ENCODE measurements at regions not wholly inside any gene's neighbourhood (a gene's known extent, or its start where the extent isn't known, plus 50 kb on each side); places are given as distances from the start of the nearest gene placed in this dataset.

DNA sequence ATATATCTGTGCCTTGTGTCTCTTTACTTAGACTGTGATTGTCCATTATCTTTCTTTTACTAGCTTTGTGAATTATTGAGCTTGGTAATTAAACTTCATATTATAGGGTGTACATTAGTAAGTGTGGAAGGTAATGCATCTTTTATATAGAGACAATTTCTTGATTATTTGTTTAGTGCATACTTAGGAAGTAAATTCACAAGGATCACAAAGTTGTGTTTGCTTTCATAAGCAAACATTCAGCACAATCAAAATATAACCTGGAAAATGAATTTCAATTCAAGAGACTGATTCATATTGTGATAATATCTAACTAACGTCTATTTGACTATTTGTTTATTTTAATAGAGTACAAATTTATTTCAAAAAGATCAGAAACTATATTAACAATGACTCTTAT, 749.9 kb upstream of the NUDT12 start:
- ATAC-seq (no peak), DNase-seq (no peak)
- Histone ChIP-seq H3K4me3 (no peak overlapping the region), H3K27ac (no peak overlapping the region), H3K36me3 (ENCODE audit: insufficient read depth in 1 of 2, low read depth in 1 of 2) (no peaks in the 10 kb centered on the region), H3K9me3 (no peaks in the 10 kb centered on the region), H3K4me1 (no peaks in the 10 kb centered on the region), H3K27me3 (ENCODE audit: insufficient read depth in 3 of 3, low read length in 2 of 3) (no peaks in the 10 kb centered on the region)
- TF ChIP-seq, protein P1, sequence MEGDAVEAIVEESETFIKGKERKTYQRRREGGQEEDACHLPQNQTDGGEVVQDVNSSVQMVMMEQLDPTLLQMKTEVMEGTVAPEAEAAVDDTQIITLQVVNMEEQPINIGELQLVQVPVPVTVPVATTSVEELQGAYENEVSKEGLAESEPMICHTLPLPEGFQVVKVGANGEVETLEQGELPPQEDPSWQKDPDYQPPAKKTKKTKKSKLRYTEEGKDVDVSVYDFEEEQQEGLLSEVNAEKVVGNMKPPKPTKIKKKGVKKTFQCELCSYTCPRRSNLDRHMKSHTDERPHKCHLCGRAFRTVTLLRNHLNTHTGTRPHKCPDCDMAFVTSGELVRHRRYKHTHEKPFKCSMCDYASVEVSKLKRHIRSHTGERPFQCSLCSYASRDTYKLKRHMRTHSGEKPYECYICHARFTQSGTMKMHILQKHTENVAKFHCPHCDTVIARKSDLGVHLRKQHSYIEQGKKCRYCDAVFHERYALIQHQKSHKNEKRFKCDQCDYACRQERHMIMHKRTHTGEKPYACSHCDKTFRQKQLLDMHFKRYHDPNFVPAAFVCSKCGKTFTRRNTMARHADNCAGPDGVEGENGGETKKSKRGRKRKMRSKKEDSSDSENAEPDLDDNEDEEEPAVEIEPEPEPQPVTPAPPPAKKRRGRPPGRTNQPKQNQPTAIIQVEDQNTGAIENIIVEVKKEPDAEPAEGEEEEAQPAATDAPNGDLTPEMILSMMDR (IDR thresholded peaks at IDR 0.05): no peak
- 66 to 78% (median 76%) methylated on average over 1 of the region's 1 CpG for WGBS, 3 donors
- intact Hi-C loops (cut with DNase I): no loop called here

DNA sequence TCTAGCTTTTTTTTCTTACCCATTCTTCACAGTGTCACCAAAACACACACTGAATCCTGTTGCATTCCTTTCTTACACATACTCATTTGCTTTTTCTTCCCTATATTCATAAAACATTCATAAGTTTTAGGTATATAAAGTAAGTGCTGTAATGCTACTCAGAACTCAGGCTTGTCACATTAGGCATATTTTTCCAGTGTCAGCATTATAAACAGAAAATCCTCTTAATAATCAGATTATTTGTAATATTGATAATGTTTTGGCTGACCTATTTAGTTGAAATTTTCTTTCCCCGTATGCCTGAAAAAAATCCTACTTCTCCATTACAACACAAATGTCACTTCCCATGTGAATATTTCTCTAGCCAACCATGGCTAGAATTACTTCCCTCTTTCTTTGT, 743.0 kb upstream of the NUDT12 start:
- 40 to 66% (median 49%) methylated on average over 1 of the region's 1 CpG for WGBS, 3 donors
- H3K9me3 ChIP-seq: no peaks in the 10 kb centered on the region
- H3K4me3 ChIP-seq: no peak overlapping the region
- TF ChIP-seq, protein P1 (IDR thresholded peaks at IDR 0.05): no peak
- intact Hi-C loops (cut with DNase I): no loop called here
- H3K36me3 ChIP-seq (ENCODE audit: insufficient read depth in 1 of 2, low read depth in 1 of 2): no peaks in the 10 kb centered on the region
- no peaks in the 10 kb centered on the region for H3K27me3 ChIP-seq (ENCODE audit: insufficient read depth in 3 of 3, low read length in 2 of 3)
- H3K4me1 ChIP-seq: no peaks in the 10 kb centered on the region
- H3K27ac ChIP-seq: no peak overlapping the region
- DNase-seq (no peak), ATAC-seq (no peak)

DNA sequence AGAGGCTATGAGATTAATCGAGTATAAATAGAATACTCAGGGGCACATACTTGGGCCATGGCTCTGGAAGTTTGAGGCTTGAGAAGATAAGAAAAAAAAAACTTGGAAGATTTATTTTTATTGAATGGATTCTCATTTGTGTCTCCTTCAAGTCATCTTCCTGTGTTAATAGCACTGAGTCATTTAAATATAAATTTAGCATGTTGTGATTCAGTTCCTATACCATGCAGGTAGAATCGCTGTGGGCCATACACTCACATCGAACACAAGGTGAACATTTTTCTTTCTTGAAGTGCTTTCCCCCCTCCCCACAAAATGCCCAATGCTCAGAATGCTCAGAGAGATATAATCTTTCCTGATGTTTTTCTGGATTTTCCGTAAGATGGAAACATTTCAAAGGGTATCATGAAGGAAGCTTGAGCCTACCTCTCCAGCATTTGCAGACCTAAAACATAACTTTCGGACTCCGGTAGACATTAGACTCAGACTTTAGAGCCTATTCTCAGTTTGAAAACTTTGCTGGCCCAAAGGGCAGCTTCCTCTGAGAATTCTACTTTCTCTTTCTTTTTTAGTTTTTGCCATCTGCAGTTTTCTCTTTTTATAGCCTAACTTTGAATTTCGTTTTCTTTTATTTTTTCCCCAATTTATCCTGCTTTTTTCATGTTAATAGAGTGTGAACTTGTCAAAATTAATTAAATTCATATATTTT, 737.6 kb upstream of the NUDT12 start:
- no peak overlapping the region for H3K27ac ChIP-seq
- H3K36me3 ChIP-seq (ENCODE audit: insufficient read depth in 1 of 2, low read depth in 1 of 2): no peaks in the 10 kb centered on the region
- H3K27me3 ChIP-seq (ENCODE audit: insufficient read depth in 3 of 3, low read length in 2 of 3): no peaks in the 10 kb centered on the region
- no peak for ATAC-seq
- TF ChIP-seq, protein P1 (IDR thresholded peaks at IDR 0.05): no peak
- H3K9me3 ChIP-seq: no peaks in the 10 kb centered on the region
- intact Hi-C loops (cut with DNase I): no loop called here
- WGBS, 3 donors: 85 to 89% (median 89%) methylated on average over 7 of the region's 7 CpGs
- DNase-seq: no peak
- H3K4me1 ChIP-seq: no peaks in the 10 kb centered on the region
- H3K4me3 ChIP-seq: no peak overlapping the region

DNA sequence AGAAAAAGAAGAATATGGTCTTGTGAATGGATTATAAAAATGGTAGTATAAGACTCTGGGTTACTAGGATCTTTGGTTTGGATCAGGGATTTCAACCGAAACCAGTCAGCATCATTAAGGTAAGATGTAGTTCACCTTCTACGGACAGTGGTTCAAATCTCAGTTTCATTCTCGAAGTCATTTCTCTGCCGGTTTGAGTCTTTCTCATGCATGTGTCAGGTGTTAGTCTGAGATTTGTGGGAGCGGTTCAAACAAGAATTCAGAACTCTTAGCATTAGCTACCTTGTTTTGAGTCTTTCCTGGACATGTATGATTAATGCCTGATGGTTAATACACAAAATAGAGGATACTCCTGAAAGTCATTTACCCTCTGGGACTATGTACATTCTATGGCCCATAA, 735.9 kb upstream of the NUDT12 start:
- no peaks in the 10 kb centered on the region for H3K4me1 ChIP-seq
- DNase-seq (no peak), ATAC-seq (no peak)
- WGBS, 3 donors: 95 to 98% (median 96%) methylated on average over 5 of the region's 5 CpGs
- no peaks in the 10 kb centered on the region for H3K9me3 ChIP-seq
- TF ChIP-seq, protein P1 (IDR thresholded peaks at IDR 0.05): no peak
- no peaks in the 10 kb centered on the region for H3K36me3 ChIP-seq (ENCODE audit: insufficient read depth in 1 of 2, low read depth in 1 of 2)
- intact Hi-C loops (cut with DNase I): no loop called here
- H3K4me3 ChIP-seq: no peak overlapping the region
- no peaks in the 10 kb centered on the region for H3K27me3 ChIP-seq (ENCODE audit: insufficient read depth in 3 of 3, low read length in 2 of 3)
- H3K27ac ChIP-seq: no peak overlapping the region

DNA sequence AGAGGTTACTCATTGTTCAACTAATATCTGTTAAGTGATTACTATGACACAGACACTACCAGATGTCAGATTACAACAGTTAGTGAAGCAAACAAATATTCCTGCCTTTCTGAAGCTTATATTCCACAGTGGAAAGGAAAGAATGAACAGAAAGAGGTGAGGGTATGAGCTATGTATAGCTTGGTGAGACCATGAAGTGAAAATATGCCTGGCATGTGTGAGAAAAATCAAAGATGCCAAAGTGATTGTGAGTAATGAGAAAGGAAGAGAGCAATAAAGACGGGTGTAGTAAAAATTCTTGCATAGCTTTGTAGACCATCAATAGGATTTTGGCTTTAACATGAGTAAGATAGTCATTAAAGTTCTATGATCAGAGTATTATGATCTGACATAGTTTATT, 734.5 kb upstream of the NUDT12 start:
- intact Hi-C loops (cut with DNase I): no loop called here
- 19 to 33% (median 31%) methylated on average over 1 of the region's 1 CpG for WGBS, 3 donors
- no peak overlapping the region for H3K4me3 ChIP-seq

More for the DNA sequence above, 734.5 kb upstream of the NUDT12 start:
- H3K4me1 ChIP-seq: no peaks in the 10 kb centered on the region
- H3K36me3 ChIP-seq (ENCODE audit: insufficient read depth in 1 of 2, low read depth in 1 of 2): no peaks in the 10 kb centered on the region
- no peak overlapping the region for H3K27ac ChIP-seq
- DNase-seq: no peak
- H3K9me3 ChIP-seq: no peaks in the 10 kb centered on the region
- ATAC-seq: no peak
- no peaks in the 10 kb centered on the region for H3K27me3 ChIP-seq (ENCODE audit: insufficient read depth in 3 of 3, low read length in 2 of 3)
- TF ChIP-seq, protein P1 (IDR thresholded peaks at IDR 0.05): no peak
